Parathyroid adenoma (tissue), 2 donors: ENCODE measurements at regions not wholly inside any gene's neighbourhood (a gene's known extent, or its start where the extent isn't known, plus 50 kb on each side); places are given as distances from the start of the nearest gene placed in this dataset.

Experiments
- H2AFZ ChIP-seq: fragments of 300-600 bp; sonication (generic); one replicate; pipeline ENCODE4 v1.7.0; 2017; ENCODE audit warnings: antibody characterized with exemption, mild to moderate bottlenecking
- H3K27ac ChIP-seq: fragments of 300-600 bp; sonication (generic); one replicate; pipeline ENCODE4 v1.7.0; 2017
- H3K27me3 ChIP-seq: fragments of 300-600 bp; sonication (generic); one replicate; pipeline ENCODE4 v1.7.0; 2017; ENCODE audit warnings: low read length; ENCODE audit not compliant: control insufficient read depth, insufficient read depth
- H3K36me3 ChIP-seq: fragments of 300-600 bp; sonication (generic); one replicate; pipeline ENCODE4 v1.7.0; 2017; ENCODE audit warnings: low read length; ENCODE audit not compliant: control insufficient read depth, insufficient read depth
- H3K4me1 ChIP-seq: fragments of 300-600 bp; sonication (generic); one replicate; pipeline ENCODE4 v1.7.0; 2017; ENCODE audit warnings: control low read depth
- H3K4me2 ChIP-seq: fragments of 300-600 bp; sonication (generic); one replicate; pipeline ENCODE4 v1.7.0; 2017; ENCODE audit warnings: low read length
- H3K4me3 ChIP-seq: fragments of 300-600 bp; sonication (generic); one replicate; pipeline ENCODE4 v1.7.0; 2017; ENCODE audit warnings: low read depth, low read length
- H3K79me2 ChIP-seq: fragments of 300-600 bp; sonication (generic); one replicate; pipeline ENCODE4 v1.7.0; 2017; ENCODE audit warnings: control low read depth
- H3K9ac ChIP-seq: fragments of 300-600 bp; sonication (generic); one replicate; pipeline ENCODE4 v1.7.0; 2017; ENCODE audit warnings: mild to moderate bottlenecking
- H3K9me3 ChIP-seq: fragments of 300-600 bp; sonication (generic); one replicate; pipeline ENCODE4 v1.7.0; 2017; ENCODE audit warnings: low read length; ENCODE audit not compliant: control insufficient read depth
- CTCF ChIP-seq: fragments of 300-600 bp; sonication (generic); IDR thresholded peaks from one replicate; pipeline ENCODE4 v1.7.0; 2017; ENCODE audit warnings: antibody characterized with exemption, mild to moderate bottlenecking
- donor health status: primary hyperparathyroidism.

- Histone ChIP-seq H3K79me2 (no peaks in the 10 kb centered on the region), H3K9me3 (no peaks in the 10 kb centered on the region), H3K4me2 (no peak overlapping the region), H2AFZ (no peak overlapping the region), H3K27me3 (no peaks in the 10 kb centered on the region), H3K4me3 (no peak overlapping the region), H3K36me3 (no peaks in the 10 kb centered on the region), H3K9ac (no peak overlapping the region), H3K27ac (no peak overlapping the region), H3K4me1 (no peaks in the 10 kb centered on the region)
- TF ChIP-seq CTCF = no peak
These were observed 79.4 kb upstream of the OTX2 start for GRCh38 chr14:56889705-56890104.

GRCh38 chr14:56888274-56888673 lies 78.0 kb upstream of the OTX2 start:
- H3K79me2 ChIP-seq = no peaks in the 10 kb centered on the region
- no peak overlapping the region for H2AFZ ChIP-seq
- no peak overlapping the region for H3K9ac ChIP-seq
- H3K27ac ChIP-seq = no peak overlapping the region
- TF ChIP-seq CTCF = no peak
- no peaks in the 10 kb centered on the region for H3K36me3 ChIP-seq
- no peaks in the 10 kb centered on the region for H3K4me1 ChIP-seq
- H3K27me3 ChIP-seq = no peaks in the 10 kb centered on the region
- H3K9me3 ChIP-seq = no peaks in the 10 kb centered on the region
- no peak overlapping the region for H3K4me3 ChIP-seq
- no peak overlapping the region for H3K4me2 ChIP-seq

GRCh38 chr14:56887216-56887615 lies 76.9 kb upstream of the OTX2 start:
- TF ChIP-seq CTCF = no peak
- Histone ChIP-seq H3K9ac (no peak overlapping the region), H3K9me3 (no peaks in the 10 kb centered on the region), H3K4me1 (no peaks in the 10 kb centered on the region), H3K27ac (no peak overlapping the region), H3K4me2 (no peak overlapping the region), H3K4me3 (no peak overlapping the region), H3K79me2 (no peaks in the 10 kb centered on the region), H3K27me3 (no peaks in the 10 kb centered on the region), H2AFZ (no peak overlapping the region), H3K36me3 (no peaks in the 10 kb centered on the region)

GRCh38 chr14:56886471-56887062 lies 76.3 kb upstream of the OTX2 start:
- H2AFZ ChIP-seq = no peak overlapping the region
- H3K27me3 ChIP-seq = no peaks in the 10 kb centered on the region
- no peak overlapping the region for H3K4me2 ChIP-seq
- H3K36me3 ChIP-seq = no peaks in the 10 kb centered on the region
- H3K4me1 ChIP-seq = no peaks in the 10 kb centered on the region
- no peak overlapping the region for H3K9ac ChIP-seq
- no peak for TF ChIP-seq CTCF
- H3K4me3 ChIP-seq = no peak overlapping the region
- H3K9me3 ChIP-seq = no peaks in the 10 kb centered on the region
- no peak overlapping the region for H3K27ac ChIP-seq
- no peaks in the 10 kb centered on the region for H3K79me2 ChIP-seq

GRCh38 chr14:56885825-56886224 lies 75.5 kb upstream of the OTX2 start:
- Histone ChIP-seq H3K4me3 (no peak overlapping the region), H3K27ac (no peak overlapping the region), H3K27me3 (no peaks in the 10 kb centered on the region), H3K36me3 (no peaks in the 10 kb centered on the region), H2AFZ (no peak overlapping the region), H3K9ac (no peak overlapping the region), H3K4me1 (no peaks in the 10 kb centered on the region), H3K79me2 (no peaks in the 10 kb centered on the region), H3K9me3 (no peaks in the 10 kb centered on the region), H3K4me2 (no peak overlapping the region)
- no peak for TF ChIP-seq CTCF
